LNCaP clone FGC (cell line): ENCODE measurements at regions not wholly inside any gene's neighbourhood (a gene's known extent, or its start where the extent isn't known, plus 50 kb on each side); places are given as distances from the start of the nearest gene placed in this dataset.
"Not testable (repeated sequence)": the region's sequence is repeated elsewhere in the genome, so short reads cannot be mapped to it uniquely, and the experiment has no call there.

Experiments used
- DNase-seq: peaks from one replicate; pipeline ENCODE4 v3.0.0-alpha.2; 2011; ENCODE audit warnings: low read depth
- H3K4me3 ChIP-seq: 2 replicates; pipeline ENCODE4 v1.5.1; 2011; ENCODE audit warnings: mild to moderate bottlenecking, low read depth, low read length, control low read depth
- TF ChIP-seq, protein P1 (sequence below): IDR thresholded peaks from 2 replicates; pipeline ENCODE4 v1.5.1; 2012; ENCODE audit warnings: mild to moderate bottlenecking; ENCODE audit not compliant: control insufficient read depth, insufficient read depth; ENCODE audit errors: extremely low read depth

DNA sequence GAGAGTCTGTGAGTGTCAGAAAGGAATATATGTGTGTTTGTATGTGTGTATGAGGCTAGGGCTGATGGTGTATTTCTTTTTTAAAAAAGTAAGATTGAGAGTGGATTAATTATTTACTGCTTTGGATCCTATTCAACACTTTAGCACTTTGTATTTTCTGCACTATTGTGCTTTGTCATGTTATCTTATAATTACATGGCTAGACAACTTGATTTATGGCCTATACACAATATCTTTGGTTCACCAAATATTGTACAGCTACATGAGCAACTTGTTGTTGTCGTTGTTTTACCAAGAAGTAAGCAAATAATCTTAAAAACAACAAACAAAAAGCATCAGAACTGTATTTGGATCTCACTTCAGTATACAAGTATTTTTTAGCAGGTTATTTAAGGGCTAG is 84.6 kb upstream of the TBX18 start:
- H3K4me3 ChIP-seq = no peak overlapping the region
- TF ChIP-seq, protein P1, sequence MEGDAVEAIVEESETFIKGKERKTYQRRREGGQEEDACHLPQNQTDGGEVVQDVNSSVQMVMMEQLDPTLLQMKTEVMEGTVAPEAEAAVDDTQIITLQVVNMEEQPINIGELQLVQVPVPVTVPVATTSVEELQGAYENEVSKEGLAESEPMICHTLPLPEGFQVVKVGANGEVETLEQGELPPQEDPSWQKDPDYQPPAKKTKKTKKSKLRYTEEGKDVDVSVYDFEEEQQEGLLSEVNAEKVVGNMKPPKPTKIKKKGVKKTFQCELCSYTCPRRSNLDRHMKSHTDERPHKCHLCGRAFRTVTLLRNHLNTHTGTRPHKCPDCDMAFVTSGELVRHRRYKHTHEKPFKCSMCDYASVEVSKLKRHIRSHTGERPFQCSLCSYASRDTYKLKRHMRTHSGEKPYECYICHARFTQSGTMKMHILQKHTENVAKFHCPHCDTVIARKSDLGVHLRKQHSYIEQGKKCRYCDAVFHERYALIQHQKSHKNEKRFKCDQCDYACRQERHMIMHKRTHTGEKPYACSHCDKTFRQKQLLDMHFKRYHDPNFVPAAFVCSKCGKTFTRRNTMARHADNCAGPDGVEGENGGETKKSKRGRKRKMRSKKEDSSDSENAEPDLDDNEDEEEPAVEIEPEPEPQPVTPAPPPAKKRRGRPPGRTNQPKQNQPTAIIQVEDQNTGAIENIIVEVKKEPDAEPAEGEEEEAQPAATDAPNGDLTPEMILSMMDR = no peak
- no peak for DNase-seq

DNA sequence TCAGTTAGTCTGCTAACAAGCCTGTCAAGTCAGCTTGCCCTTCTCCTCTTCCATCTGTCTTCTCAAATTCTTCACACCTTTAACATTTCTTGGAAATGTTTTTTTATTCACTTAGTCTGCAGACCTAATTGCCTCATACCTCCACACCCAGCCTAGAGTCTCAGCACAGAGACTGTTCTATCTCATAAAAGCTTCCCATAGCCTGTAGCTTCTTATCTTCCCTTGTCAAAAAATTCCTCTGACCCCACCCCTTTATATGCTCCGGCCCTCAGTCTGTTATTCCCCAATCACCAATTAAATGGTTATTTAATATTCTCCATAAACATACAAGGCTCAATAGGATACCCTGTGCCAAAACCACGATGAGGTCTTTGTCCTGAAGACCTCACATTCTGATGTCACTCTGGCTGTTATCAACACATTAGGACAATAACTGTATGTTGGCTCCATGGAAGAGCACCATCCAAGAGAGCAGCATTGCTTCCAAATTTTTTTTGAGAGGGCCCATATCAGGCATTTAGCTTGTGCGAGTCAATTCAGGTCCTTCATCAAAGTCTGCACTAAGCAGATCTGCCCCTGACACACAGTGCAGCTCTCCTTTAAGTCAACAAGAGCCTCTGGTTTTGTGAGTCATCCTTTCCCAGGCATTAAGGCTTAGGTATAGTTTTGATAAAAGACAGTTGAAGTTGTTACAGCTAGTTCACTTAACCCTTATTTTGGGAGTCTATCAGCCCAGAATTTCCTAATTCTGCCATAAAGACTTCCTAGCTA is 83.2 kb upstream of the TBX18 start:
- TF ChIP-seq, protein P1 = no peak
- H3K4me3 ChIP-seq = no peak overlapping the region
- DNase-seq = no peak

DNA sequence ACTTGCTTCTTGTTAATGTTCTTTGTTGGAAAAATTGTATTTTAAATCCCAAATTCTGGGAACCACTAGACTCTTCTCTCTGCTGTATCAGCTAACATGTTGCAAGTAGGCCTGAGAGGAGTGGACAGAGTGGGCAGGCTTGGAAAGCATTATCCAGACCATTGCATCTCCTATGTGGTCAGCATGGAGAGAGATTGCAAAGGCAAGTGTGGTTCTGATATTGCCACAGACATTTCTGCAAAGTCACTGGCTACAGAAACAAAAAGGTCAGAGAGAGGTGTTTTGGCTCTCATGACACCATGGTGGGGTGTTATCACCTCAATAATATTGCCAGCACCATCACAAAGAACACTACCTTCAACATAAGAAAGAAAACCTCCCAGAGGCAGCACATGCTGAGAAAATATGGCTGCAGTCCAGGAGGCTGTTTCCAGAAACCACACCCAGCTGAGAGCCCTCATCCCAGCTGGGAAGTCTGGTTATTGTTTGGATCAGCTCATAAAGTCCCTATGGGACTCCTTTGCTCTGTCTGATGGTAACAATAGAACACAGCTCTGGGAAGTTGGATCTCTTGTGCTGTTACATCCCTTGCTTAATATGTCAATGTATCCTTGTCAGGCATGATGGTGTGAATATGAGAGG is 78.2 kb upstream of the TBX18 start:
- DNase-seq = no peak
- TF ChIP-seq, protein P1 = no peak
- H3K4me3 ChIP-seq = no peak overlapping the region

DNA sequence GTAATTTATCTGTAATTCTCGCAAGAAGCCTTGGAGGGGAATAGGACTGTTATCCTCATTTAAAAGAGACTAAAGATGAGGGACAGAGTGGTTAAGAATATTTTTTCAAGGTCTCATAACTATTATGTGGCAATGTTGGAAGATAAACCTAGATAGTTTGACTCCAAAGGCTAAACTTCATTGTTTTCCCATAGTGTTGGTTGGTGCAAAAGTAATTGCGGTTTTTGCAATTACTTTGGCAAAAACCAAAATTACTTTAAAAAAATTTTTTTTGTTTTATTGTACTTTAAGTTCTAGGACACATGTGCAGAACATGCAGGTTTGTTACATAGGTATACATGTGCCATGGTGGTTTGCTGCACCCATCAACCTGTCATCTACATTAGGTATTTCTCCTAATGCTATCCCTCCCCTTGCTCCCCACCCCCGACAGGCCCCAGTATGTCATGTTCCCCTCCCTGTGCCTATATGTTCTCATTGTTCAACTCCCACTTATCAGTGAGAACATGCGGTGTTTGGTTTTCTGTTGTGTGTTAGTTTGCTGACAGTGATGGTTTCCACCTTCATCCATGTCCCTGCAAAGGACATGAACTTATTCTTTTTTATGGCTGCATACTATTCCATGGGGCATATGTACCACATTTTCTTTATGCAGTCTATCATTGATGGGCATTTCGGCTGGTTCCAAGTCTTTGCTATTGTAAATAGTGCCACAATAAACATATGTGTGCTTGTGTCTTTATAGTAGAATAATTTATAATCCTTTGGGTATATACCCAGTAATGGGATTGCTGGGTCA is 72.9 kb upstream of the TBX18 start:
- H3K4me3 ChIP-seq, DNase-seq: not testable (repeated sequence)

DNA sequence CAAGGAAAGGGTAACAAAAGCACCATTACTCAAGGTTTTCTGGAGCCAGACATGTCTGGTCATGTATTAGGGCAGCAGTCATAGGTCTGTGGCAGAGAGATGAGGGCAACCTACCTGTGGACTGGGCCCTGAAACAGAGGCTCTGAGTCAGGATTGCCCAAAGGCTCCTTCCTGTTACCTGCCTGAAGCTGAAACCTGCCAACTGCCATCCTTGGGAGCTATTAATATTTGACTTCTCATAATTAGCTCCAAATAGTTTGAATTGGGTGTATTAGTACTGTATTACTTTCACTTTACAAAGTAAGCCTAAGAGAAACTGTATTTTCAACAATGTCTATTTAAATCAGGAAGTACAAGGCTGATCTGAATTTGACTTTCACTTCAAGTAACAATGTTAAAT is 72.0 kb upstream of the TBX18 start:
- H3K4me3 ChIP-seq = no peak overlapping the region
- TF ChIP-seq, protein P1 = no peak
- DNase-seq = no peak

DNA sequence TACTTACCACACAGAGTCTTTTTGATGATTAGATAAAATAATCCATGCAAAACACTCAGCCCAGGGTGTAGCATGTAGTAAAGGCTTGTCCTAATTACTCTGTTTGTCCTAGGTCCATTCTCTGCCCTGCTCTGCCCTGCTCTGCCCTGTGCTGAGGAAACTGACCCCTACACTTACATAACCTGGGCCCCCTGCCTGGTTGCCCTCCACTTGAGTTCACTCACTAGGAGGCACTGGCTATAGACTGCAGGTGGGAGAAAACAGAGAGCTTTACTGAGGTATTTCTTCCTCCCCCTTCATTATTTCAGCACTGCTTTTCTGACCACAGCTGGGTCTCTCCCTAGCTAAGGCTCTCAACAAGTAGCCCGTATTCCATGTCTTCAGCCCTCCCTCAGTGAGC is 70.9 kb upstream of the TBX18 start:
- DNase-seq = no peak
- TF ChIP-seq, protein P1 = no peak
- no peak overlapping the region for H3K4me3 ChIP-seq

DNA sequence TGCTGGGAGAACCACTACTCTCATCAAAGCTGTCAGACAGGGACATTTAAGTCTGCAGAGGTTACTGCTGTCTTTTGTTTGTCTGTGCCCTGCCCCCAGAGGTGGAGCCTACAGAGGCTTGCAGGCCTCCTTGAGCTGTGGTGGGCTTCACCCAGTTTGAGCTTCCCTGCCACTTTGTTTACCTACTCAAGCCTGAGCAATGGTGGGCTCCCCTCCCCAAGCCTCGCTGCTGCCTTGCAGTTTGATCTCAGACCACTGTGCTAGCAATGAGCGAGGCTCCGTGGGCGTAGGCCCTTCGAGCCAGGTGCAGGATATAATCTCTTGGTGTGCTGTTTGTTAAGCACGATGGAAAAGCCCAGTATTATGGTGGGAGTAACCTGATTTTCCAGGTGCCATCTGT is 67.5 kb upstream of the TBX18 start:
- H3K4me3 ChIP-seq, DNase-seq: not testable (repeated sequence)
